ENCODE measurements at regions not wholly inside any gene's neighbourhood (a gene's known extent, or its start where the extent isn't known, plus 50 kb on each side); places are given as distances from the start of the nearest gene placed in this dataset.

DNA sequence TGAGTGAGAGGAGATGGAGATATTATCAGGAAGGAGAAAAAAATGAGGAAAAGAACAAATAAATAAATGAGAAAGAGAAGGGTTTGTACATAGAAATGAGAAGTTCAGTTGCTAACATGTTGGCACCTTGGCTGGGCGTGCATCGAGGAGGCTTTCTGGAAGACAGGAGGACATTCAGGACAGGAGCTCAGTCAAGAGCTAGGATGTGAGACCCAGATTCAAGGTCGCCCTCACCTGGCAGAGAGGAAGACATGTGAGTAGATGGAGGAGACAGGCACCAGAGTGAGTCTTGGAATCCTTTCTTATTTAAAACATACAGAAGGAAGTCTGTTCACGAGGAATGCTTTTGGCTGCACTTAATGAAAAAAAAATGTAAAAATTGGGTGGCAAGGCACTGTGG is 640.9 kb downstream of the NPHP4 start:
- DNase-seq, result no peak
- no peak for ATAC-seq
- Histone ChIP-seq H3K4me1 (no peaks in the 10 kb centered on the region), H3K27ac (no peak overlapping the region), H3K4me3 (no peak overlapping the region), H3K36me3 (no peaks in the 10 kb centered on the region), H3K27me3 (peaks cover 0 to 4% (median 0%) of the 10 kb centered on the region in 9 donors), H3K9me3 (peaks cover 0 to 18% (median 2%) of the 10 kb centered on the region in 12 donors)
- 65 to 73% (median 71%) methylated on average over 4 of the region's 4 CpGs for WGBS, 4 donors
- intact Hi-C loops (cut with DNase I), result no loop called here
- no peak for TF ChIP-seq POLR2A (IDR thresholded peaks at IDR 0.05)
- no peak for TF ChIP-seq CTCF (IDR thresholded peaks at IDR 0.05)

- Histone ChIP-seq H3K4me3 (no peak overlapping the region), H3K36me3 (no peaks in the 10 kb centered on the region), H3K9me3 (peaks cover 0 to 14% (median 0%) of the 10 kb centered on the region in 12 donors), H3K27ac (no peak overlapping the region), H3K4me1 (no peaks in the 10 kb centered on the region), H3K27me3 (peaks cover 0 to 4% (median 0%) of the 10 kb centered on the region in 9 donors)
- intact Hi-C loops (cut with DNase I), result no loop called here
- WGBS, 4 donors, result 80 to 96% (median 89%) methylated on average over 5 to 6 of the region's 6 CpGs
- DNase-seq (no peak), ATAC-seq (no peak)
- TF ChIP-seq CTCF (IDR thresholded peaks at IDR 0.05) (no peak), POLR2A (IDR thresholded peaks at IDR 0.05) (no peak)
Measured at GRCh38 chr1:5349526-5349925, 642.7 kb downstream of the NPHP4 start.

- peaks cover 0 to 4% (median 0%) of the 10 kb centered on the region in 9 donors for H3K27me3 ChIP-seq
- 74 to 82% (median 78%) methylated on average over 15 of the region's 15 CpGs for whole genome bisulfite sequencing, 4 donors
Measured at GRCh38 chr1:5348732-5349465, 643.3 kb downstream of the NPHP4 start.

DNA sequence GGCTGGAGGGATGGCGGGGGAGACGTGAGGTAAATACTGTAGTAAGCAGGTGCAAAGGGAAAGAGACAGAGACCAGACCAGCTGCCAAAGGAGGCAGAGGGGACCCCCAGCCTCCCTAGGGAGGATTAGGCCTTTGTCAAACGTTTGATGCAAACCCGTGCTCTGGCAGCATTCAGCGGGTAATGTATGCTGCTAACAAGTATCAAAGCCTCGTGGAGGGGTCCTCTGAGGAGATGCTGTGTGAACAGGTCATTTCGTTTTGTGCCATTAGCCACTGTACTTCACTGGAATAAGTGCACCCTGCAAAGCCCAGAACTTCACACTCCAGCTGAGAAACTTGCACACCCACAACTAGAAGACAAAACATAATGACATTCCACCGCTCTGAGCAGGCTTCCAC is 644.5 kb downstream of the NPHP4 start:
- H3K27ac ChIP-seq, result no peak overlapping the region
- 67 to 75% (median 70%) methylated on average over 8 of the region's 8 CpGs for WGBS, 4 donors
- ATAC-seq, result no peak
- TF ChIP-seq POLR2A (IDR thresholded peaks at IDR 0.05) (no peak), CTCF (IDR thresholded peaks at IDR 0.05) (no peak)
- intact Hi-C loops (cut with DNase I), result no loop called here
- peaks cover 0 to 4% (median 0%) of the 10 kb centered on the region in 9 donors for H3K27me3 ChIP-seq
- H3K9me3 ChIP-seq, result no peaks in the 10 kb centered on the region
- no peaks in the 10 kb centered on the region for H3K4me1 ChIP-seq
- DNase-seq, result no peak
- no peak overlapping the region for H3K4me3 ChIP-seq
- H3K36me3 ChIP-seq, result no peaks in the 10 kb centered on the region

More at GRCh38 chr1:5348732-5349465, 643.3 kb downstream of the NPHP4 start:
- ATAC-seq, result no peak
- intact Hi-C loops (cut with DNase I), result no loop called here
- DNase-seq, result no peak
- Histone ChIP-seq H3K9me3 (peaks cover 0 to 8% (median 0%) of the 10 kb centered on the region in 12 donors), H3K4me3 (no peak overlapping the region), H3K36me3 (no peaks in the 10 kb centered on the region), H3K4me1 (no peaks in the 10 kb centered on the region), H3K27ac (no peak overlapping the region)
- TF ChIP-seq CTCF (IDR thresholded peaks at IDR 0.05) (no peak), POLR2A (IDR thresholded peaks at IDR 0.05) (no peak)

Data from heart left ventricle (tissue), 16 donors.